Activated naive CD4-positive, alpha-beta T cell treated with anti-CD3 and anti-CD28 coated beads, Interleukin-2, amount 50 U/mL, for 72 hours (primary cell): ENCODE measurements at regions not wholly inside any gene's neighbourhood (a gene's known extent, or its start where the extent isn't known, plus 50 kb on each side); places are given as distances from the start of the nearest gene placed in this dataset.
"Not testable (repeated sequence)": the region's sequence is repeated elsewhere in the genome, so short reads cannot be mapped to it uniquely, and the experiment has no call there.

Source experiments
- ATAC-seq, 2 donors: fragments of 150-1000 bp; cut with Tn5 transposase; 2 replicates each; pipeline ENCODE4 v1.10.0; 2021; ENCODE audit warnings: mild to moderate bottlenecking in 2 of 2, moderate library complexity in 2 of 2
- DNase-seq, 2 donors: peaks; one replicate each; pipeline ENCODE4 v3.0.0; 2021 to 2022; ENCODE audit warnings: low spot score in 2 of 2
- H3K27ac Mint-ChIP-seq, 2 donors: one replicate each; pipeline ENCODE4 v1.8.0; 2022; ENCODE audit warnings: mild to moderate bottlenecking in 2 of 2, mixed read lengths in 2 of 2
- H3K36me3 Mint-ChIP-seq, 2 donors: one replicate each; pipeline ENCODE4 v1.8.0; 2022; ENCODE audit warnings: mixed read lengths in 2 of 2
- H3K9me3 Mint-ChIP-seq, 2 donors: one replicate each; pipeline ENCODE4 v1.8.0; 2022; ENCODE audit warnings: mixed read lengths in 2 of 2

DNA sequence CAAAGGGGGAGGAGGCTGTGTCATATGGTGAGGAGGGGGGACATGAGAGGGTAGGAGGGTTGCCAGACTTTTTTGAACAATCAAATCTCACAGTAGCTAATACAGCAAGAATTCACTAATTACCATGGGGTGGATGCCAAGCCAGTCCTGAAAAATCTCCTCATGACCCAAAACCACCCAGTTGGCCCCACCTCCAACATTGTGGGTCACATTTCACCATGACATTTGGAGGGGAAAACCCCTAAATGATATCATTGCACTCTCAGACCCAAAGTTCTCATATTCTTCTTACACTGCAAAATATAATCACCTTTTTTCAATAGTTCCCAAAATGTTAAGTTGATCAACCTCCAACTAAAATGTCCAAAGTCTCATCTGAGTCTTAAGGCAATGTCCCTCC, 666.3 kb downstream of the TMEM121 start:
- not testable (repeated sequence) for H3K9me3 Mint-ChIP-seq, DNase-seq, H3K27ac Mint-ChIP-seq, H3K36me3 Mint-ChIP-seq
- ATAC-seq, result peak; percentile 87 to 98

- DNase-seq (peak in 1 of 2 donors; percentile 82), ATAC-seq (peak in 1 of 2 donors; percentile 48)
- H3K27ac Mint-ChIP-seq, H3K9me3 Mint-ChIP-seq, H3K36me3 Mint-ChIP-seq: not testable (repeated sequence)
Measured at GRCh38 chr14:106196459-106196858, 670.1 kb downstream of the TMEM121 start.

DNA sequence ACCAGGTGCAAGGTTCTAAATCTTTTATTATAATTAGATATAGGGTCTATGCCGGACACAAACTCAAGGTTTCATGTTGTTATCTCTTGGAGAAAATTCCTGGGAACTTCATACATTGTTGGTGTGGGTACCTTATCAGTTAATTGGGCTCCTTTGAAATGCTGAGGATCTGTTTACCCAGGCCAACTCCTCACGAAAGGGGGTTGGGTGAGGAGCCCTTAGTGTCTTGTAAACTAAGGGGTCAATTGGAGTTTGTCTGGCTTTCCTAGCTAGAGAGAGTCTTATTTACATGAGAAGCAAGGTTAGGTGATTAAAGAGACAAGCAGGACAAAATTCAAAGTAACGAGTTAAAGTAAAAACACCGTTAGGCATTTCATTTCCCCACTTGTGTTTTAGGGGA, 670.9 kb downstream of the TMEM121 start:
- H3K36me3 Mint-ChIP-seq, DNase-seq, H3K27ac Mint-ChIP-seq, ATAC-seq, H3K9me3 Mint-ChIP-seq: not testable (repeated sequence)

GRCh38 chr14:106199097-106199496, 672.7 kb downstream of the TMEM121 start:
- DNase-seq (no peak), ATAC-seq (no peak)
- no peak overlapping the region for H3K27ac Mint-ChIP-seq
- H3K36me3 Mint-ChIP-seq, result peaks cover 0 to 8% of the 10 kb centered on the region in 2 donors
- no peaks in the 10 kb centered on the region for H3K9me3 Mint-ChIP-seq

GRCh38 chr14:106200541-106201315, 674.3 kb downstream of the TMEM121 start:
- H3K27ac Mint-ChIP-seq, result peak overlapping the region in 1 of 2 donors; percentile 21
- ATAC-seq (peak; percentile 43 to 70), DNase-seq (no peak)
- peaks cover 0 to 8% of the 10 kb centered on the region in 2 donors for H3K36me3 Mint-ChIP-seq
- no peaks in the 10 kb centered on the region for H3K9me3 Mint-ChIP-seq

- H3K9me3 Mint-ChIP-seq, result no peaks in the 10 kb centered on the region
- ATAC-seq (no peak), DNase-seq (no peak)
- H3K36me3 Mint-ChIP-seq, result peaks cover 0 to 8% of the 10 kb centered on the region in 2 donors
- no peak overlapping the region for H3K27ac Mint-ChIP-seq
Measured at GRCh38 chr14:106201376-106201775, 675.0 kb downstream of the TMEM121 start.

GRCh38 chr14:106203438-106203837, 677.1 kb downstream of the TMEM121 start:
- Mint-ChIP-seq H3K9me3 (no peaks in the 10 kb centered on the region), H3K27ac (no peak overlapping the region), H3K36me3 (peaks cover 0 to 8% of the 10 kb centered on the region in 2 donors)
- ATAC-seq, result no peak
- DNase-seq, result no peak

DNA sequence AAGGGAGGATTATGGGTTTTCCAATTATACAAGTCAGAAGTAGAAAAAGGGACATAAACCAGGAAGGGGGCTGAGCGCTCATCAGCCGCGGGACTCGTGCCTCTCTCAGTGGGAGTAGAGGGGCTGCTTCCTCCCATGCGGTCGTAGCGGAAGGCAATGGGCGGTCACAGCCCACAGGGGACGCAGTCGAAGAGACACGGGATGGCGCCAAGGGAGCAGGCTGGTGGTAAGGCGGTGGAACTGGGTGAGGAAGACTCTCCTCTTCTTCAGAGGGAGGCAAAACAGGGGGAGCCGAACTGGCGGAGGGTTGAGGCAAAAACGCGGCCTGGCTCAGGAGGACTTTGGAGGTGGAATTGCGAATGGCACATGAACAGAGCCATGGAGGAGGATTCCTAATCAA, 677.7 kb downstream of the TMEM121 start:
- peaks cover 0 to 6% of the 10 kb centered on the region in 2 donors for H3K36me3 Mint-ChIP-seq
- ATAC-seq, result no peak
- H3K9me3 Mint-ChIP-seq, result no peaks in the 10 kb centered on the region
- no peak for DNase-seq
- no peak overlapping the region for H3K27ac Mint-ChIP-seq

DNA sequence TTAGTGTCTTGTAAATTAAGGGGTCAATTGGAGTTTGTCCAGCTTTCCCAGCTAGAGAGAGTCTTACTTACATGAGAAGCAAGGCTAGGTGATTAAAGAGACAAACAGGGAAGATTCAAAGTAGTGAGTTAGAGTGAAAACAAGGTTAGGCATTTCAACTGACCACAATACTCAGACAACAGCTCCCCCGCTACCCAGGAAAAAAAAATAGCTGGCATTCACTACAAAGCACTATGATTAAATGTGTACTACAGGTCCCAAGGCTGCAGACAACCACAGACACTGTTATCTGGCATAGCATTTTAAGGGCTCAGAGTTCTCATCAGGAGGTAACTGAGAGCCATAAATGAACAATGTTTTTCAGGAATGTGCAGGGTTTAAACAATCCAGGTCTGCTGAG, 680.9 kb downstream of the TMEM121 start:
- DNase-seq (no peak), ATAC-seq (peak in 1 of 2 donors; percentile 72)
- H3K36me3 Mint-ChIP-seq, result no peaks in the 10 kb centered on the region
- H3K9me3 Mint-ChIP-seq, result no peaks in the 10 kb centered on the region
- no peak overlapping the region for H3K27ac Mint-ChIP-seq

GRCh38 chr14:106208794-106209193, 682.4 kb downstream of the TMEM121 start:
- H3K9me3 Mint-ChIP-seq, result no peaks in the 10 kb centered on the region
- ATAC-seq (no peak), DNase-seq (no peak)
- H3K27ac Mint-ChIP-seq, result no peak overlapping the region
- H3K36me3 Mint-ChIP-seq, result no peaks in the 10 kb centered on the region

DNA sequence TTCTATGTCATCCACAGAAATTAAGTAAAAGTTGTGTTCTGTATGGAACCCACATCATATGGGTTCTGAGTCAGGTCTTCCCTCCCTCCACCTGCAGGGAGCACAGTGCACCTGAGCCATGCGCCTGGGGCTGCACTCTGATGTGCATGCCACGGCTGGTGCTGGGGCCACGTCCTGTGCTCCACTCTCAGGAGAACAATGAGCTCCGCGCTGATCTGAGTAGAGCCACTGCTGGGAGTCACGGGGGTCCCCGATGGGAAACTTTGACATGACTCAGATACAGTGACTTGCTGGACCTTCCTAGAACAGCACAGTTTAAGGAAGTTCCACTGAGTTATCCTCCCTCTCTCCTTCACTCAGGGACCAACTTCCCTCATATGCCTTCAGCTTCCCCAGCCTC, 683.4 kb downstream of the TMEM121 start:
- Mint-ChIP-seq H3K9me3 (no peaks in the 10 kb centered on the region), H3K27ac (peak overlapping the region; percentile 53 to 70), H3K36me3 (no peaks in the 10 kb centered on the region)
- DNase-seq (no peak), ATAC-seq (peak; percentile 76 to 82)

DNA sequence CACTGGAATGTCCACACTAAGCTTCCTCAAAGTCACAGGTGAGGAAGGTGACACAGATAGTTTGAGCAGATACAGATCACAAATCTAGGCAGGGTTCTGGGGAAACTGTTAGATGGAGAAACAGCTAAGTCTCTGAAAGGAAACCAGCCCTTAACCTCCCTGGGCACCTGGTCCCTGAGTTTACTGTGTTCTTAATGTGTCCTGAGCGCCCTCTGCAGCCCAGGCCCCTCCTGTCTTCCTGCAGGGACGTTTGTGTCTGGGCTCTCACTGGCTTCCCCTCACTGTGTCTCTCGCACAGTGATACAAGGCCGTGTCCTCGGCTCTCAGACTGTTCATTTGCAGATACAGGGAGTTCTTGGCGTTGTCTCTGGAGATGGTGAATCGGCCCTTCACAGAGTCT, 684.3 kb downstream of the TMEM121 start:
- H3K27ac Mint-ChIP-seq, result no peak overlapping the region
- no peak for DNase-seq
- H3K36me3 Mint-ChIP-seq, result no peaks in the 10 kb centered on the region

DNA sequence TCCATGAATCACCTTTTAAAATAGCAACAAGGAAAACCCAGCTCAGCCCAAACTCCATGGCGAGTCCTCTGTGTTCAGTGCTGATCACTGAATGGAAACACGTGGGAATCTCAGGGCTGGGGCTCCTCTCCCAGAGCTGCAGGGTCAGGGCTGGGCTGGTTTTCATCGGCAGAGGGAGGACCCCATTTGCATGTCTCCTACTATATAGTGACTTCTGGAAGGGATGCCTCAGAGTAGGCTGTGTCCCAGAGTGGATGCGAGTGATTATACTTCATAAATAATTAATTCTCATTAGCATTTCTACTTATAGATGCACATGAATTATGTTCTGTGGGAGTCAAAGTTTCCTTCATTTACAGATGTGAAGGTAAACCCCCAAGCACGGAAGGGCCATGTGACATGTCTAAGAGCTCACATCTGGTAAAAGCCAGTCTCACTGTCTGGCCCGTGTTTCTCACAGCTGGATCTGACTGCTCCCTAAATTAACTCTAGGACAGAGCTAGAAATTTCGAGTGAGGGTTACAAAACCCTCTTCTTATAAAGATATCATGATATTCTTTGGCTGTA, 685.0 kb downstream of the TMEM121 start:
- no peak for ATAC-seq
- no peak overlapping the region for H3K27ac Mint-ChIP-seq
- H3K9me3 Mint-ChIP-seq, result no peaks in the 10 kb centered on the region
- no peaks in the 10 kb centered on the region for H3K36me3 Mint-ChIP-seq
- no peak for DNase-seq

More for the DNA sequence above, 684.3 kb downstream of the TMEM121 start:
- ATAC-seq, result peak; percentile 65 to 75
- no peaks in the 10 kb centered on the region for H3K9me3 Mint-ChIP-seq

DNA sequence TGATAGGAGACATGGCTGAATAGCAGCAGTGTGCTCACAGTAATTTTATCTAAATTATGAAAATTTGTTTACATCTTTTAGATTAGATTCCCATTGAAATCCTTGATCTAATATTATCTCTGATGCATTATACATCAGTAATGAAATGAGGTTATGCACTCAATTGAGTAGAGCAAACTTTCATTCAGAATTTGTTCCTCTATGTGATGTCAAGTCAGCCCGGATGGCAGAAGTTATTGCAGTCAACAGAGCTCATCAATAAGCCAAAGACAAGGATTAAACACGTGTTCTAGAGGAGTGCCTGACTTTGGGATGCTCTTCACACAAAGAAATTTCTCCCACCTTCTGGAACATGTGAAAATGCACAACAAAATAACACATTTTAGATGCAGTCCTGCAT, 688.8 kb downstream of the TMEM121 start:
- ATAC-seq (peak; percentile 29 to 49), DNase-seq (no peak)
- H3K27ac Mint-ChIP-seq, result no peak overlapping the region
- H3K9me3 Mint-ChIP-seq, result no peaks in the 10 kb centered on the region
- no peaks in the 10 kb centered on the region for H3K36me3 Mint-ChIP-seq

- Mint-ChIP-seq H3K27ac (no peak overlapping the region), H3K9me3 (no peaks in the 10 kb centered on the region), H3K36me3 (no peaks in the 10 kb centered on the region)
- DNase-seq (no peak), ATAC-seq (no peak)
Measured at GRCh38 chr14:106216679-106217078, 690.3 kb downstream of the TMEM121 start.

DNA sequence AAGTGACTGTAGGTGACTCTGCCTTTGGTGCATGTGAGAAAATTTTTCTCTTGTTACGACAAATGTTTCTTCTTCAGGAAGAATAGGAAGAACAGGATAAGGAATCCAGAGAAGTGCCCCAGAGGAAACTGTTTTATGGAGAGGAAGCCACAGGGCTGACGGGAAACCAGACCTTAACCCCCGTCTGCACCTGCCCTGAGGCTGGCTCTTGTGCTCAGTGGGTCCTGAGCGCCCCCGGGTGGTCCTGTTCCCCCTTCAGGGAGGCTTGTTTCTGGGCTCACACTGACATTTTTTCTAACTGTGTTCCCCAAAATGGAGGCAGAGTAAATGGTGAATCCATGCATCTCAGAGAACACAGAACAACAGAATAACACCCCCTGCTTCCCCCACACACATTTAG, 691.8 kb downstream of the TMEM121 start:
- DNase-seq (no peak), ATAC-seq (no peak)
- Mint-ChIP-seq H3K27ac (no peak overlapping the region), H3K9me3 (no peaks in the 10 kb centered on the region), H3K36me3 (no peaks in the 10 kb centered on the region)

- no peak for DNase-seq
- Mint-ChIP-seq H3K27ac (peak overlapping the region; percentile 25 to 31), H3K9me3 (peaks cover 0 to 3% of the 10 kb centered on the region in 2 donors)
Measured at GRCh38 chr14:106222311-106222710, 695.9 kb downstream of the TMEM121 start.

GRCh38 chr14:106222731-106223130, 696.3 kb downstream of the TMEM121 start:
- H3K27ac Mint-ChIP-seq, result peak overlapping the region; percentile 25 to 31
- peak; percentile 26 to 29 for ATAC-seq
- H3K36me3 Mint-ChIP-seq, result no peaks in the 10 kb centered on the region
- DNase-seq, result no peak
- peaks cover 0 to 3% of the 10 kb centered on the region in 2 donors for H3K9me3 Mint-ChIP-seq

More at GRCh38 chr14:106222311-106222710, 695.9 kb downstream of the TMEM121 start:
- H3K36me3 Mint-ChIP-seq, result no peaks in the 10 kb centered on the region
- ATAC-seq, result no peak
